ENCODE measurements at regions not wholly inside any gene's neighbourhood (a gene's known extent, or its start where the extent isn't known, plus 50 kb on each side); places are given as distances from the start of the nearest gene placed in this dataset.

- intact Hi-C loops (cut with DNase I; ENCODE audit: low total_unique reads) (no loop called here), in situ Hi-C loops (cut with MboI; ENCODE audit: low sequenced_read_pairs in 4 of 4) (no loop called here)
- H3K4me1 ChIP-seq, result no peaks in the 10 kb centered on the region
- H3K9me3 ChIP-seq, result no peaks in the 10 kb centered on the region
- H3K36me3 ChIP-seq, result no peaks in the 10 kb centered on the region
- DNase-seq (no peak), ATAC-seq (no peak)
- no peak for TF ChIP-seq POLR2A (IDR thresholded peaks at IDR 0.05)
- no peak for TF ChIP-seq CTCF (IDR thresholded peaks at IDR 0.05 in 4 of 5, conservative IDR thresholded peaks at IDR 0.05 in 1 of 5)
- H3K27me3 ChIP-seq, result no peaks in the 10 kb centered on the region
- no peak overlapping the region for H3K4me3 ChIP-seq
- no peak overlapping the region for H3K27ac ChIP-seq
Observed at GRCh38 chr7:47142169-47142866, 439.6 kb downstream of the TNS3 start.

- no peak for TF ChIP-seq POLR2A (IDR thresholded peaks at IDR 0.05)
- no peak for TF ChIP-seq CTCF (IDR thresholded peaks at IDR 0.05 in 4 of 5, conservative IDR thresholded peaks at IDR 0.05 in 1 of 5)
- intact Hi-C loops (cut with DNase I; ENCODE audit: low total_unique reads), result no loop called here
- ATAC-seq (no peak), DNase-seq (no peak)
- Histone ChIP-seq H3K36me3 (no peaks in the 10 kb centered on the region), H3K9me3 (no peaks in the 10 kb centered on the region), H3K27me3 (no peaks in the 10 kb centered on the region), H3K27ac (no peak overlapping the region), H3K4me3 (no peak overlapping the region), H3K4me1 (no peaks in the 10 kb centered on the region)
- in situ Hi-C loops (cut with MboI; ENCODE audit: low sequenced_read_pairs in 4 of 4), result no loop called here
Observed at GRCh38 chr7:47132471-47132870, 449.4 kb downstream of the TNS3 start.

GRCh38 chr7:47128700-47129099 is 453.2 kb downstream of the TNS3 start:
- Histone ChIP-seq H3K4me1 (no peaks in the 10 kb centered on the region), H3K36me3 (no peaks in the 10 kb centered on the region), H3K4me3 (no peak overlapping the region), H3K27ac (no peak overlapping the region), H3K9me3 (no peaks in the 10 kb centered on the region), H3K27me3 (no peaks in the 10 kb centered on the region)
- in situ Hi-C loops (cut with MboI; ENCODE audit: low sequenced_read_pairs in 4 of 4), result no loop called here
- no peak for TF ChIP-seq CTCF (IDR thresholded peaks at IDR 0.05 in 4 of 5, conservative IDR thresholded peaks at IDR 0.05 in 1 of 5)
- no peak for TF ChIP-seq POLR2A (IDR thresholded peaks at IDR 0.05)
- ATAC-seq, result no peak
- intact Hi-C loops (cut with DNase I; ENCODE audit: low total_unique reads), result no loop called here
- no peak for DNase-seq

GRCh38 chr7:47125529-47125928 is 456.4 kb downstream of the TNS3 start:
- Histone ChIP-seq H3K36me3 (no peaks in the 10 kb centered on the region), H3K27me3 (no peaks in the 10 kb centered on the region), H3K9me3 (no peaks in the 10 kb centered on the region), H3K4me3 (no peak overlapping the region), H3K27ac (no peak overlapping the region), H3K4me1 (no peaks in the 10 kb centered on the region)
- DNase-seq (no peak), ATAC-seq (no peak)
- TF ChIP-seq CTCF (IDR thresholded peaks at IDR 0.05 in 4 of 5, conservative IDR thresholded peaks at IDR 0.05 in 1 of 5) (no peak), POLR2A (IDR thresholded peaks at IDR 0.05) (no peak)
- intact Hi-C loops (cut with DNase I; ENCODE audit: low total_unique reads) (no loop called here), in situ Hi-C loops (cut with MboI; ENCODE audit: low sequenced_read_pairs in 4 of 4) (no loop called here)
